Activated naive CD8-positive, alpha-beta T cell treated with anti-CD3 and anti-CD28 coated beads, Interleukin-2, amount 10 ng/mL, durations not matched to agents 7 days and 5 days (primary cell): ENCODE measurements at regions not wholly inside any gene's neighbourhood (a gene's known extent, or its start where the extent isn't known, plus 50 kb on each side); places are given as distances from the start of the nearest gene placed in this dataset.

Experiments
- ATAC-seq: fragments of 150-1000 bp; cut with Tn5 transposase; one replicate; pipeline ENCODE4 v1.10.0; 2021; ENCODE audit warnings: low read depth, moderate library complexity
- POLR2A ChIA-PET: fragments of 350-600 bp; sonication (Branson Sonifier 250); formaldehyde crosslinking; loops from one replicate; lab custom pipeline; 2021; ENCODE audit warnings: antibody characterized with exemption; lab: Charles Lee
- DNase-seq: peaks from one replicate; pipeline ENCODE4 v3.0.0; 2021
- H3K27ac Mint-ChIP-seq: one replicate; pipeline ENCODE4 v1.8.0; 2022; ENCODE audit warnings: mild to moderate bottlenecking, mixed read lengths
- H3K27me3 Mint-ChIP-seq: one replicate; pipeline ENCODE4 v1.8.0; 2022; ENCODE audit warnings: mild to moderate bottlenecking, moderate library complexity, mixed read lengths
- H3K36me3 Mint-ChIP-seq: one replicate; pipeline ENCODE4 v1.8.0; 2021; ENCODE audit warnings: mild to moderate bottlenecking, mixed read lengths
- H3K4me1 Mint-ChIP-seq: one replicate; pipeline ENCODE4 v1.8.0; 2021; ENCODE audit warnings: mixed read lengths
- H3K4me3 Mint-ChIP-seq: one replicate; pipeline ENCODE4 v1.8.0; 2022; ENCODE audit warnings: mild to moderate bottlenecking, moderate library complexity, mixed read lengths
- H3K9me3 Mint-ChIP-seq: one replicate; pipeline ENCODE4 v1.8.0; 2021; ENCODE audit warnings: mixed read lengths

DNA sequence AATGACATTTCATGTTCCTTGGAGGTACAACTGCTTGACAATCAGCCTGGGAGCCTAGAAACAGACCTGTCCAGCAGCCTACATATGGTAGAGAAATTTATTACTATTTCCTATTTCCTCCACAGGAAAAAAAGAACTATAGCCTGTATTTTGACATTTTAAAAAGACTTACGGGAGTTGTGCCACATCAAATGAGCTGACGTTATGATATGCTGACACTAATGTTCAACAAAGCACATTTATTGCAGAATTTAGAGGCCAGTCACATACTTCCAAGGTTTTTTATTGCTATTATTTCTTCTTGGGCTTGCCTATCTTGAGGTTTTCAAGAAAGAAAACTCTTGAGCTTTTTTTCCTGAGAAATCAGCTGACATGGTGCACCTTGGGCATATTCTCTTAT, 305.3 kb downstream of the LRIG3 start:
- H3K4me3 Mint-ChIP-seq = no peak overlapping the region
- H3K36me3 Mint-ChIP-seq = no peaks in the 10 kb centered on the region
- no peak overlapping the region for H3K27ac Mint-ChIP-seq
- no peaks in the 10 kb centered on the region for H3K9me3 Mint-ChIP-seq
- POLR2A ChIA-PET = no interaction called here
- H3K4me1 Mint-ChIP-seq = no peaks in the 10 kb centered on the region
- no peak for DNase-seq
- no peak for ATAC-seq
- H3K27me3 Mint-ChIP-seq = no peaks in the 10 kb centered on the region

DNA sequence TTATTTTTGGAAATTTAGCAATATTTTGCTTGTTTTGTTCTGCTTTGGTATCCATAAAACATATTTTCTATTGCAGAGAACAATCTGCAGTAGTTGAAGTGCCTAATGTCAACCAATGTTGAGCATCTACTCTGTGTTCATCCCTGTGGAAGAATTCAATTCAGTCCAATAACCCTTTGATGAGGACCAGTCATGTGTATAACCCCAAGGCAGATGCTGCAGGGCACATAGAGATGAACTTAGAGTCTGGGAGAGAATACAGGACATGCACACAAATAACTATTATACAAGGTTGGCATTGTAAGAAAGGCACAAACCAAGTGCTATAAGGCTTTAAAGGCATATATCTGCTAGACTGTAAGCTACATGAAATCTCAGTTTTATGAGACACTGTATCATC, 304.7 kb downstream of the LRIG3 start:
- ATAC-seq = no peak
- H3K4me1 Mint-ChIP-seq = no peaks in the 10 kb centered on the region
- H3K27me3 Mint-ChIP-seq = no peaks in the 10 kb centered on the region
- POLR2A ChIA-PET = no interaction called here
- H3K36me3 Mint-ChIP-seq = no peaks in the 10 kb centered on the region
- DNase-seq = no peak
- no peak overlapping the region for H3K4me3 Mint-ChIP-seq
- H3K9me3 Mint-ChIP-seq = peaks cover 1% of the 10 kb centered on the region
- H3K27ac Mint-ChIP-seq = no peak overlapping the region

DNA sequence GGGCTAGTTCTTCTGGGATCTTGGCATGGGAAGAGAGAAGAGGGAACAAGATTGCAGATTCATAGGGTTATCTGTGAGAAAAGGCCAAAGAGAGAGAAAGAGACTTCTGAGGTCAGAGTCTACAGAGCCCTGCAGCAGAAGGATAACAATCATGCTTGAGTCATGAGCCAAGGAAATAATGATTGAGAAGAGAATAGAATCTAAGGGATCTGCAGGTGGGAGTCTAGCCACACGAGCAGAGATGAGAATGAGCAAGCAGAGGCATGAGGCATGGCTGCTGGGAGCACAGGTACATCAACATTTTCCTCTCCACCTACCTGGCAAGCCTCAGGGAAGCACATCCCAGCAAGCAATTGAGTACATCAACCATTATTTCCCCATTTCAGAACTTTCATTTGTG, 303.7 kb downstream of the LRIG3 start:
- DNase-seq = no peak
- no peak for ATAC-seq
- peaks cover 2% of the 10 kb centered on the region for H3K9me3 Mint-ChIP-seq
- no peaks in the 10 kb centered on the region for H3K27me3 Mint-ChIP-seq
- no peak overlapping the region for H3K4me3 Mint-ChIP-seq
- H3K4me1 Mint-ChIP-seq = no peaks in the 10 kb centered on the region
- H3K36me3 Mint-ChIP-seq = no peaks in the 10 kb centered on the region
- POLR2A ChIA-PET = no interaction called here
- no peak overlapping the region for H3K27ac Mint-ChIP-seq

DNA sequence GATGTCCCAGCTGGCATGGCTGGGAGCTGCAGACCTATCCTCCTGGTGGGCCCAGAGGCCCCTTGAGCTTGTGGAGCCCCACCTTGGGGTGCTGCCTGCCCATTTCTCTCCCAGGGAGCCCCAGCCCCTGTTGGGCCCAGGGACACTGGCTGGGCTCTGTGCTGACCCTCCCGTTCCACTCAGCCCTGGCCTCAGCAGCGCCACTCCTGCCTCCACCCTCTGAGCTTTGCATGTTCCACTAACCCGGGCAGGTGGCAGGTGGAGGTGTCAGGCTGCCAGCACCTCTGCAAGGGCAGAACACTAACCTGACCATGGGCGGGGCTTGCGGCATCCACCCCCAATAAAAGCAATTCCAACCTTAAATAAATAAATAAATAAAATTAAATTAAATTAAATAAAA, 299.2 kb downstream of the LRIG3 start:
- no peaks in the 10 kb centered on the region for H3K4me1 Mint-ChIP-seq

DNA sequence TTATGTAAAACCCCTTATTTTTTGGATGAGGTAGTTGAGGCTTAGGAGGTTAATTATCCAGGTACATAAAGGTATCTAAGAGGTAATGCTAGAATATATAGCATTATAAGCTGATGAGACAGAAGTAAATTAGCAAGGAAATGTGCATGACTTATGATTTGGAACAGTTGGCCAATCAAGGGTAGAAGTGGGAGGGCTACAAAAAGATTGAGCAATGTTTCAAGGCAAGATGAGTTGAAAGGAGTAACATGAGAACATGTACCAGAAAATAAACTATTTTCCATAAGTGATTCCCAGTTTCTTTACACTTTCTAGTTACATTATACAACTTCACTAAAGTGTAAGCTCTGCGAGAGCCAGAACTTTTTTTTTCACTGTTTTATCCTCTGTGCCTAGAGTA, 290.9 kb downstream of the LRIG3 start:
- POLR2A ChIA-PET = no interaction called here
- Mint-ChIP-seq H3K4me1 (no peaks in the 10 kb centered on the region), H3K36me3 (no peaks in the 10 kb centered on the region), H3K9me3 (no peaks in the 10 kb centered on the region), H3K27me3 (no peaks in the 10 kb centered on the region), H3K4me3 (no peak overlapping the region), H3K27ac (no peak overlapping the region)
- ATAC-seq (no peak), DNase-seq (no peak)

More for the DNA sequence above, 299.2 kb downstream of the LRIG3 start:
- Mint-ChIP-seq H3K27me3 (no peaks in the 10 kb centered on the region), H3K27ac (no peak overlapping the region), H3K9me3 (peaks cover 2% of the 10 kb centered on the region), H3K4me3 (no peak overlapping the region), H3K36me3 (no peaks in the 10 kb centered on the region)
- no peak for ATAC-seq
- POLR2A ChIA-PET = no interaction called here
- DNase-seq = no peak

DNA sequence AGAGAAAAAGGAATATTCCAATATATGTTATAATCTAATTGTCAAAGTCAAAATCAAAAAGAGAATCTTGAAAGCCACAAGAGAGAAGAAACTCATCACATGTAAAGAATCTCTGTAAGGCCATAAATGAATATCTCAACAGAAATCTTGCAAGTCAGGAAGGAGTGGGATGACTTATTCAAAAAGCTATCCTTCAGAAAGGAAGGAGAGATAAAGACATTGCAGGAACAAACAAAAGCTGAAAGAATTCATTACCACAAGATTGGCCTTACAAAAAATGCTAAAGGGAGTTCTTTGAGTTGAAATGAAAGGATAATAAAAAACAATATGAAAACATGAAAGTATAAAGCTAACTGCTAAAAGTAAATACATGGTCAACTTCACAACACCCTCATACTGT, 286.8 kb downstream of the LRIG3 start:
- H3K4me3 Mint-ChIP-seq = no peak overlapping the region

DNA sequence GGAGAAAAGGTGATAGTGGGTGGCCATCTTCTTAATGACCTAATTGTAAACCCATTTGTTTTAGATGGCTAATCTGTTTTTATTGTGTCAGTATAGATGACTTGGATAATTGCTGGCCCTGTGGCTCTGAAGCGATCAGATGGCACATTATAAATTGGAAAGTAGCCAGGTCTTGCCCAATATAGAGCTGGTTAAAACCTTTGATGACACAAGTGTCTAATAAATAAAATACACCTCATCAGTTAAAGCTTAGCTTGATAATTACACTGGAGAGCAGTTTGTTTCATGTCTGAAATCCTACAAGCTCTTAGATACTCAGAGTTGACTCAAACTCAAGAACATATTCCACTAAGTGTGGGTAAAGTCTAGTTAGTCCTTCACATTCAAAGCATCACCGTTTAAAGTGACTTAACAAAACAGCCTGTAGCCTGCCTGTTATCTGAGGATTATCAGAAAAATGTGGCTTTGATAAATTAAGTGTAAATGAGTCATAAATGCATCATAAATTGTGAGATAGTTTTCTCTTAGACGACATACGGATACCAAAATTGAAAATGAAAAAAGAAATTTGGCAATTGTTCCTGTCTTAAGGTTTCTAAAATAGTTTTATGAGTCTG, 280.9 kb downstream of the LRIG3 start:
- Mint-ChIP-seq H3K27me3 (no peaks in the 10 kb centered on the region), H3K36me3 (no peaks in the 10 kb centered on the region), H3K27ac (no peak overlapping the region), H3K4me3 (no peak overlapping the region), H3K9me3 (no peaks in the 10 kb centered on the region), H3K4me1 (no peaks in the 10 kb centered on the region)
- POLR2A ChIA-PET = no interaction called here
- no peak for ATAC-seq
- no peak for DNase-seq

More for the DNA sequence above, 286.8 kb downstream of the LRIG3 start:
- DNase-seq (no peak), ATAC-seq (no peak)
- no peaks in the 10 kb centered on the region for H3K36me3 Mint-ChIP-seq
- no peak overlapping the region for H3K27ac Mint-ChIP-seq
- H3K27me3 Mint-ChIP-seq = no peaks in the 10 kb centered on the region
- no peaks in the 10 kb centered on the region for H3K4me1 Mint-ChIP-seq
- H3K9me3 Mint-ChIP-seq = no peaks in the 10 kb centered on the region
- POLR2A ChIA-PET = no interaction called here

DNA sequence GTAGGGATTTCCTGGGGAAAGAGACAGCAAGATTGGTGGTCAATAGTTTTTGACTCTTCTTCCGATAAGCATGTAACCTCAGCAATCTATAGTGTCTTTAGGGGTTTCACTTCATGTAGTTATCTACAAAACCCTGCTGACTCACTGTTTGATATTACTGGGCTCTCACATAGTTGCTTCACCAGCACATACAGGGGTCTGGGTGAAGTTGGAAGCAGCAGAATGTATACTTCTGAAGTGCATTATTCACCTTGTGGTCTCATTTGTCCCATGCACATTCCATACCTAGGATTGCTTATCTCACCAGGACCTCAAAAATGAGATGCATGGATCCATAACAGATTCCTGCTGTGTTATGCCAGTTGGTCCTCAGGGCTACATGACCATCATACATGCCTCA, 280.0 kb downstream of the LRIG3 start:
- no peak for ATAC-seq
- H3K36me3 Mint-ChIP-seq = no peaks in the 10 kb centered on the region
- no peaks in the 10 kb centered on the region for H3K27me3 Mint-ChIP-seq
- H3K27ac Mint-ChIP-seq = no peak overlapping the region
- POLR2A ChIA-PET = no interaction called here
- no peak for DNase-seq
- H3K9me3 Mint-ChIP-seq = no peaks in the 10 kb centered on the region
- H3K4me1 Mint-ChIP-seq = no peaks in the 10 kb centered on the region
- no peak overlapping the region for H3K4me3 Mint-ChIP-seq

DNA sequence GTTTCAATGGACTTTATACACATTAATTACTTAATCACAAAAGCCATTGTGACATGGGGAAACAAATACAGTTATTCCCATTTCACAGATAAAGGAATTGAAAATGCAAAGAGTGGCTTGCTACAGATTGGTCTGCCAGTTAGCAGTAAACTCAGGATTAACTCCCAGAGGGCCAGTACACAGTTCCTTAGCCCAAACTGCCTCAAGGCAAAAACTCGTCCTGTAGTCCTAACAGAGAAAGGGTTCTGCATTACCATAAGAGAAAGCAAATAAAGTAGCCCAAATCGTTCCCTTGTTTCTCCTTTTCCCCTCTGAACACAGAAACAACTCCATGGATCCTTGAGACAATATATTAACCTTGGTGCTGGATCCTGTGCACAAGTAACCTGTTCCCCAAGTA, 274.4 kb downstream of the LRIG3 start:
- no peaks in the 10 kb centered on the region for H3K36me3 Mint-ChIP-seq
- POLR2A ChIA-PET = no interaction called here
- H3K4me3 Mint-ChIP-seq = no peak overlapping the region
- no peaks in the 10 kb centered on the region for H3K9me3 Mint-ChIP-seq
- DNase-seq (no peak), ATAC-seq (no peak)
- no peaks in the 10 kb centered on the region for H3K4me1 Mint-ChIP-seq
- H3K27me3 Mint-ChIP-seq = no peaks in the 10 kb centered on the region
- no peak overlapping the region for H3K27ac Mint-ChIP-seq

DNA sequence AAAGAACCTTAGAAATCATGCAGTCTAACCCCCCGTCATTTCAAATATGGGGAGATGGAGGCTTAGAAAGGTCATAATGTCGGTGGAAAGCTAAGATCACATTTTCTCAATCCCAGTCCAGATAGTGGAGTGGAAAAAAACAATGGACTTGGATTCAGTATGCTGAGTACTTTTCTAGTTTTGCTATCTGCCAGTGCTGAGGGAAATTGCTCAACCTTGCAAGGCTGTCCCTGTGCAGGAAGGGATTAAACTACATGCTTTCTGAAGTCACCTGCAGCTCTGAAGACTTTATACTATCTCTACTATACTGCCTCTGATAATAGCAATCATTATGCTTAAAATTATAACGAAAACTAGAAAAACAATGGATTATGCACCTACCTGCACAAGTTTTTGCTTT, 272.8 kb downstream of the LRIG3 start:
- POLR2A ChIA-PET = no interaction called here
- Mint-ChIP-seq H3K4me1 (no peaks in the 10 kb centered on the region), H3K4me3 (no peak overlapping the region), H3K36me3 (no peaks in the 10 kb centered on the region), H3K27me3 (no peaks in the 10 kb centered on the region), H3K9me3 (no peaks in the 10 kb centered on the region), H3K27ac (no peak overlapping the region)
- no peak for ATAC-seq
- no peak for DNase-seq

DNA sequence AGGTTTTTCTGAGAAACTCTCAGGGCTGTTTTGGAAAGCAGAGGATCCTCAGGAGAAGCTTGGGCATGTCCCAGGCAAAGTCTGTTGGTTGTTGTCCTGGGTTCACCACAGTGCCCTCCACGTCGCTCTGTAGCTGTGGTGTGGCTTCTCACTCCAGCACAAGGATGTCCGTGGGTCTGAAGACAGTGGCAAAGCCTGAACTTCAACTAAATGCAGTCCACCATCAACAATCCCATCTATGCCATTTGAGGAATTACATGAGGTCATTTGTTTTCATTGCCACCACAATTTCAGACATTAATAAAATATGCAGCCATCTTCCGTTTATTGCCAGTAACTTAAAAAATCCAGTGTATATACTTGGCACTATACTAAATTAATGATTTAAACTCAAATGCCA, 272.1 kb downstream of the LRIG3 start:
- DNase-seq = no peak
- no peaks in the 10 kb centered on the region for H3K4me1 Mint-ChIP-seq
- H3K36me3 Mint-ChIP-seq = no peaks in the 10 kb centered on the region
- H3K27ac Mint-ChIP-seq = no peak overlapping the region
- no peak overlapping the region for H3K4me3 Mint-ChIP-seq
- POLR2A ChIA-PET = no interaction called here
- H3K9me3 Mint-ChIP-seq = peaks cover 2% of the 10 kb centered on the region
- no peaks in the 10 kb centered on the region for H3K27me3 Mint-ChIP-seq
- ATAC-seq = no peak

DNA sequence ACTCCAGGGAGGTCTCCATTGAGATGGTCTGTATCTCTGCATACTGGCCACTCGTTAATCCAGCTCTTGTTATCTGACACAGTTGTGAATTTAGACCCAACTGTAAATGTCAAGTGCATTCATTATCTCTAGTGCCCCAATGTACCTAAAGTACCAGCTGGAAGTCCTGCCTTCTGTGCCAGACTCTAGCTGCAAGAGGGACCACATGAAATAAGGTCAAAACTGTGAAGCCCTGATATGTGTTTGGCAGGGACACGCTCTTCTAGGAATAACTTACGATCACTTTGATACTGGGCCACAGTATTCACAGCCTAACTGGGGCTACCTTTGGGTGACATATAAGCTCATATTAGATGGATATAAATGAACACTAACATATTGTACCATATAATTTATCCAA, 268.5 kb downstream of the LRIG3 start:
- Mint-ChIP-seq H3K27me3 (no peaks in the 10 kb centered on the region), H3K36me3 (no peaks in the 10 kb centered on the region), H3K4me3 (no peak overlapping the region), H3K4me1 (no peaks in the 10 kb centered on the region), H3K9me3 (peaks cover 3% of the 10 kb centered on the region), H3K27ac (no peak overlapping the region)
- ATAC-seq (no peak), DNase-seq (no peak)
- POLR2A ChIA-PET = no interaction called here

DNA sequence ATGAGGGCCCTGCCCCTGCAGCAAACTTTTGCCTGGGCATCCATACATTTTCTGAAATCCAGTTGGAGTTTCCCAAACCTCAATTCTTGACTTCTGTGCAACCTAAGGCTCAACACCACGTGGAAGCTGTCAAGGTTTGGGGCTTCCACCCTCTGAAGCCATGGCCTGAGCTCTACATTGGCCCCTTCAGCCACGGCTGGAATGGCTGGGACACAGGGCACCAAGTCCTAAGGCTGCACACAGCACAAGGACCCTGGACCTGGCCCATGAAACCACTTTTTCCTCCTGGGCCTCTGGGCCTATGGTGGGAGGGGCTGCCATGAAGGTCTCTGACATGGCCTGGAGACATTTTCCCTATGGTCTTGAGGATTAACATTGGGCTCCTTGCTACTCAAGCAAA, 266.3 kb downstream of the LRIG3 start:
- H3K27ac Mint-ChIP-seq = no peak overlapping the region
- POLR2A ChIA-PET = no interaction called here

DNA sequence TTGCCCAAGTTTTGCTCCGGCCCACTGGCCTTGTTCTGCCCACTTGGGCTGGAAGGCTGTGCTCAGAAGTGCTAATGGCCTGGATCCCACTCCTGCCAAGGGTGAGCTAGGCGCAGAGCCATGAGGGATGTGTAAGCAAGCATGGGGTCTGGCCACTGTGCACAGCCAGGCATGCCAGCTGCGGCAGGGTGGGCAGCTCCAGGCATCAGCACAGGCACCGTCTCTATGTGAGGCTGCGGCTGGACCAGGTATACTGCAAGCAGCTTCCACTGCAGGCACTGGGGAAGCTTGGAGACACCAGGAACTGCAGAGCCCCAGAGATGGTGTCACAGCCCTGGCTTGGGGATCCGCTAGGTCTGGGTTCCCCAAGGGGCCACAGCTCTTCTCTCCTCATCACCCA, 264.9 kb downstream of the LRIG3 start:
- no peaks in the 10 kb centered on the region for H3K36me3 Mint-ChIP-seq
- no peak for DNase-seq
- ATAC-seq = no peak
- H3K4me3 Mint-ChIP-seq = no peak overlapping the region
- H3K27ac Mint-ChIP-seq = no peak overlapping the region
- H3K9me3 Mint-ChIP-seq = peaks cover 3% of the 10 kb centered on the region
- no peaks in the 10 kb centered on the region for H3K27me3 Mint-ChIP-seq
- POLR2A ChIA-PET = no interaction called here
- H3K4me1 Mint-ChIP-seq = no peaks in the 10 kb centered on the region

More for the DNA sequence above, 266.3 kb downstream of the LRIG3 start:
- H3K27me3 Mint-ChIP-seq = no peaks in the 10 kb centered on the region
- H3K4me1 Mint-ChIP-seq = no peaks in the 10 kb centered on the region
- H3K9me3 Mint-ChIP-seq = peaks cover 3% of the 10 kb centered on the region
- ATAC-seq = no peak
- no peaks in the 10 kb centered on the region for H3K36me3 Mint-ChIP-seq
- DNase-seq = no peak
- H3K4me3 Mint-ChIP-seq = no peak overlapping the region
